Astrocyte (in vitro differentiated cells and primary cell): ENCODE measurements at regions not wholly inside any gene's neighbourhood (a gene's known extent, or its start where the extent isn't known, plus 50 kb on each side); places are given as distances from the start of the nearest gene placed in this dataset.

ENCODE experiments used
- CTCF ChIP-seq: IDR thresholded peaks from 2 replicates; pipeline ENCODE4 v1.5.1; 2011; ENCODE audit warnings: low read depth, mild to moderate bottlenecking, inconsistent platforms, low read length, moderate library complexity; ENCODE audit not compliant: insufficient read depth
- EZH2 ChIP-seq: IDR thresholded peaks from 2 replicates; pipeline ENCODE4 v1.6.1; 2012; ENCODE audit warnings: mild to moderate bottlenecking, low read length, inconsistent platforms; ENCODE audit not compliant: insufficient read depth

GRCh38 chr7:13109201-13109600 lies 421.8 kb downstream of the ARL4A start:
- no peak for TF ChIP-seq CTCF
- no peak for TF ChIP-seq EZH2
